MM.1S (cell line): ENCODE measurements at regions not wholly inside any gene's neighbourhood (a gene's known extent, or its start where the extent isn't known, plus 50 kb on each side); places are given as distances from the start of the nearest gene placed in this dataset.

Experiments
- DNase-seq: peaks from one replicate; pipeline ENCODE4 v3.0.0-alpha.2; 2015
- H2AFZ ChIP-seq: fragments of 300-600 bp; sonication (generic); 2 replicates; pipeline ENCODE4 v1.6.0; 2016; ENCODE audit warnings: antibody characterized with exemption, low read length
- H3F3A ChIP-seq: fragments of 300-600 bp; sonication (generic); 2 replicates; pipeline ENCODE4 v1.6.1; 2016; ENCODE audit warnings: mild to moderate bottlenecking, antibody characterized with exemption, low read length, moderate library complexity, mixed read lengths; ENCODE audit not compliant: insufficient read depth
- H3K27ac ChIP-seq: fragments of 300-600 bp; sonication (generic); 2 replicates; pipeline ENCODE4 v1.5.1; 2016; ENCODE audit warnings: mild to moderate bottlenecking, low read length
- H3K27me3 ChIP-seq: fragments of 300-600 bp; sonication (generic); replicated peaks from 2 replicates; pipeline ENCODE4 v1.6.0; 2016; ENCODE audit warnings: low read length; ENCODE audit not compliant: insufficient read depth
- H3K36me3 ChIP-seq: fragments of 300-600 bp; sonication (generic); replicated peaks from 2 replicates; pipeline ENCODE4 v1.6.1; 2016; ENCODE audit warnings: mild to moderate bottlenecking, low read length, mixed read lengths; ENCODE audit not compliant: insufficient read depth
- H3K4me1 ChIP-seq: fragments of 300-600 bp; sonication (generic); 2 replicates; pipeline ENCODE4 v1.6.1; 2016; ENCODE audit warnings: low read length, mixed read lengths
- H3K4me2 ChIP-seq: fragments of 300-600 bp; sonication (generic); 2 replicates; pipeline ENCODE4 v1.6.0; 2016; ENCODE audit warnings: low read depth, low read length
- H3K4me3 ChIP-seq: fragments of 300-600 bp; sonication (generic); 2 replicates; pipeline ENCODE4 v1.5.1; 2016; ENCODE audit warnings: low read length, mixed read lengths
- H3K79me2 ChIP-seq: fragments of 300-600 bp; sonication (generic); 2 replicates; pipeline ENCODE4 v1.6.1; 2016; ENCODE audit warnings: mixed run types, low read length, mixed read lengths
- H3K9ac ChIP-seq: fragments of 300-600 bp; sonication (generic); 2 replicates; pipeline ENCODE4 v1.6.1; 2016; ENCODE audit warnings: low read length, mixed read lengths
- H3K9me2 ChIP-seq: fragments of 300-600 bp; sonication (generic); replicated peaks from 2 replicates; pipeline ENCODE4 v1.6.1; 2016; ENCODE audit warnings: mild to moderate bottlenecking, low read length, mixed read lengths; ENCODE audit not compliant: insufficient read depth
- H3K9me3 ChIP-seq: fragments of 300-600 bp; sonication (generic); replicated peaks from 2 replicates; pipeline ENCODE4 v1.6.1; 2016; ENCODE audit warnings: mild to moderate bottlenecking, low read length, mixed read lengths; ENCODE audit not compliant: insufficient read depth
- H4K20me1 ChIP-seq: fragments of 300-600 bp; sonication (generic); 2 replicates; pipeline ENCODE4 v1.6.1; 2016; ENCODE audit warnings: mild to moderate bottlenecking, low read length, moderate library complexity, mixed read lengths; ENCODE audit not compliant: insufficient read depth
- CTCF ChIP-seq: fragments of 300-600 bp; sonication (generic); IDR thresholded peaks from 2 replicates; pipeline ENCODE4 v1.5.1; 2016; ENCODE audit warnings: antibody characterized with exemption, low read length, mixed read lengths
- EZH2 ChIP-seq: fragments of 300-600 bp; sonication (generic); optimal IDR thresholded peaks from 2 replicates; pipeline ENCODE3; 2017; ENCODE audit warnings: low read depth, mild to moderate bottlenecking, antibody characterized with exemption, low read length, mixed read lengths
- EZH2phosphoT487 ChIP-seq: fragments of 300-600 bp; sonication (generic); IDR thresholded peaks from 2 replicates; pipeline ENCODE4 v1.6.1; 2018; ENCODE audit warnings: antibody characterized with exemption, low read length

DNA sequence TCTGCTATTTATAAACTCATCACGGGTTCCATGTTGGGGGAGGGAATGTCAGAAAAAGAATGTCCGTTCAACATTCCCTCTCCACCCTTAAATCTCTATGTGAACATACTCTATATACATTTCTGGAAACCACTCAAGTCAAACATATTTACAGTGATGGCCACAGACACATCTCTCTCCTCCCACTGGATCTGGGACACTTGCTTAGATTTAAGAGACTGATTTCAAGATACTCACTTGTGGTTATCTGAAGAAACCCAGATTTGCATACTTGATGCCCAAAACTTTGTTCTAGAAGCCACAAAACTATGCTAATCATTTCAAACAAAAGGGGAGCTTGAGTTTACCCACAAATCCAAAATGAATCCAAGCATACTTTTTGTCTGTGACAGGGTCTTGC lies 182.9 kb upstream of the SOX9 start:
- Histone ChIP-seq H3K79me2 (no peaks in the 10 kb centered on the region), H3K9me3 (no peaks in the 10 kb centered on the region), H3K36me3 (no peaks in the 10 kb centered on the region), H2AFZ (no peak overlapping the region), H3K4me1 (no peaks in the 10 kb centered on the region), H3K27me3 (no peaks in the 10 kb centered on the region), H3K27ac (no peak overlapping the region), H4K20me1 (no peaks in the 10 kb centered on the region), H3K9ac (no peak overlapping the region), H3K9me2 (no peaks in the 10 kb centered on the region), H3F3A (no peaks in the 10 kb centered on the region), H3K4me2 (no peak overlapping the region), H3K4me3 (no peak overlapping the region)
- TF ChIP-seq EZH2phosphoT487 (no peak), EZH2 (no peak), CTCF (no peak)
- no peak for DNase-seq

- Histone ChIP-seq H3K9ac (no peak overlapping the region), H2AFZ (no peak overlapping the region), H4K20me1 (no peaks in the 10 kb centered on the region), H3F3A (no peaks in the 10 kb centered on the region), H3K27me3 (no peaks in the 10 kb centered on the region), H3K9me2 (no peaks in the 10 kb centered on the region), H3K4me1 (no peaks in the 10 kb centered on the region), H3K4me3 (no peak overlapping the region), H3K4me2 (no peak overlapping the region), H3K9me3 (no peaks in the 10 kb centered on the region), H3K27ac (no peak overlapping the region), H3K79me2 (no peaks in the 10 kb centered on the region), H3K36me3 (no peaks in the 10 kb centered on the region)
- TF ChIP-seq EZH2 (no peak), CTCF (no peak), EZH2phosphoT487 (no peak)
- no peak for DNase-seq
Measured at GRCh38 chr17:71938340-71939010, 182.3 kb upstream of the SOX9 start.

DNA sequence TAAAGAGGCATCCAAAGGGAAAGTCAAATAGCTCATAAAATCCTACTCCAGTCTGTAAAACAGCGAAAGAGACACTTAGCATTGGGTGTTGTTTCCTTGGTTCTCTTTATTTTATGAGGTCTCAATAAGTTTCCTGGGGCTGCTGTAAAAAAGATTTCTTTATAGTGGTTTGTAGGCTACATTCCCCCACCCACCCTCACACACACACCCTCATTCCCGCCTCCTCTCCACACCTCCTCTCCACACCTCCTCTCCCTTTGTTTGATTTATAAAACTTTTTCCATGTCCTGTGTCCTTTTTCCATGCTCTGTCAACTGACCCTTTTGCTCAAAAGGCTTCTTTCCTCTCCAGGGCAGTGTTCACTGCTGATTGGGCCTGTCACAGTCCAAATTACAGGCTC lies 178.9 kb upstream of the SOX9 start:
- no peaks in the 10 kb centered on the region for H3K27me3 ChIP-seq
- no peak overlapping the region for H3K4me2 ChIP-seq
- H3K27ac ChIP-seq = no peak overlapping the region
- no peak overlapping the region for H3K4me3 ChIP-seq
- H3K4me1 ChIP-seq = no peaks in the 10 kb centered on the region
- no peak overlapping the region for H3K9ac ChIP-seq
- H2AFZ ChIP-seq = no peak overlapping the region
- no peak for DNase-seq
- H3K9me2 ChIP-seq = no peaks in the 10 kb centered on the region
- no peaks in the 10 kb centered on the region for H3K9me3 ChIP-seq
- H3K79me2 ChIP-seq = no peaks in the 10 kb centered on the region
- H3F3A ChIP-seq = no peaks in the 10 kb centered on the region
- H3K36me3 ChIP-seq = no peaks in the 10 kb centered on the region
- no peaks in the 10 kb centered on the region for H4K20me1 ChIP-seq
- no peak for TF ChIP-seq CTCF
- TF ChIP-seq EZH2 = no peak
- no peak for TF ChIP-seq EZH2phosphoT487
